OCI-M1 (cell line): ENCODE measurements at regions not wholly inside any gene's neighbourhood (a gene's known extent, or its start where the extent isn't known, plus 50 kb on each side); places are given as distances from the start of the nearest gene placed in this dataset.
"Not testable (repeated sequence)": the region's sequence is repeated elsewhere in the genome, so short reads cannot be mapped to it uniquely, and the experiment has no call there.

Source experiments
- DNase-seq: peaks from one replicate; lab custom pipeline; 2025; lab: John Stamatoyannopoulos, UW

GRCh38 chr6:154602296-154602695 lies 91.8 kb upstream of the CNKSR3 start:
- no peak for DNase-seq

- no peak for DNase-seq
Observed at GRCh38 chr6:154602708-154603107, 92.2 kb upstream of the CNKSR3 start.

DNA sequence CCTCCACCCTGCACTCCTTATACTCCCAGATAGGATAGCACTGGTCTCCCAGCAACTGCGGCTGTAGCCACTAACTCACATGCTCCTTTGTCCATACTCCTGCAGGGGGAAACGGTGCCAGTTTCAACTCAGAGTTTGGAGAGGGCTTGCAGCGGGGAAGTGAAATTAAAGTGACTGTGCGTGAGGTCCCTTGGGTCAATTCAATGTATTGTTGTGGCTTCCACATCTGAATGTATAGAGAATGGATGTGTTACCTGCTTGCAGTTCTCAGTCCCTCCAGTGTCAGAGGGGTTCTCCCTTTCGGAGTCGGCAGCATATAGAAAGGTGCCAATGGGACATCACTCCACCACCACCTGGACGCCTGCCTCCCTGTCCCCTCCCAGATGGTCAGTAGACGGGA lies 93.6 kb upstream of the CNKSR3 start:
- DNase-seq: no peak

GRCh38 chr6:154605178-154605881 lies 94.8 kb upstream of the CNKSR3 start:
- DNase-seq: no peak

DNA sequence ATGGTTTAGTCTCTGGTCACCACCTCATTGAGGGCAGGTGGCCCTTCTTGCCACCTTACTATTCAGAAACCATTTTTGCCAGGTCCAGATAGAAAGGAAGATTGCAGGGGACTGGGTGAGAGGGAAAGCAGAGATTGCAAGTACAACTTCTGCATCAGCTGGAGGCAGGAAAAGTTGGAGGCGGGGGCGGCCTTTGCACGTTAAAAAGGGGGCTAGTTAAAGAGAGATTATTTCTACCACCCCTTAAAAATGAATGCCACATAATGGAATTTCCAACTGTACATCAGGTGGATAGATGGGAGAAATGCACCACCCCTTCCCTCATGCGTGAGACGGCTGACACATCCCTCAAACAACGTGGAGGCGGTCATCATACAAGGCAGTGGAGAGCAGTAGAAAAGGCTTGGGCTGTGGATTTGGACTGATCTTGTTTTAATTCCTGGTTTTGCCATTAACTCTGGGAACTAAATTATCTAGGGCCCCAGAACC lies 95.4 kb upstream of the CNKSR3 start:
- DNase-seq: no peak

DNA sequence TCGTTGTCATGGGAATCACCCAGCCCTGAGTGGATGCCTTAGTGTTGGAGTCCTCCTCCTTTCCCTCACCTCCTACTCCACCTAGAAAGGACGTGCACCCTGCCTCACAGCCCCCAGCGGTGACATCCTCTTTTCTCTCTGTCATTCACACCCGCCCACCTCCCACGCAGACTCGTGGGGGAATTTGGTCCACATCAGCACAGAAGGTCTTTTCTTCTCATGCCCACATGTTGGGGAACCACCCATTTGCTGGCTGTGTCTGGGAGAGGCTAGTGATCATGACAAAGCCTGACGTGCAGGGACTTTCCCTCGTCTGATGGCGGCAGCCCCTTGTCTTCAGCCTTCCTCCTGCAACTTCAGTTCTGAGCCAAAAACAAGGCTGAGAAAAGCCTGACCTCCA lies 96.0 kb upstream of the CNKSR3 start:
- peak; percentile 41 for DNase-seq

- no peak for DNase-seq
Observed at GRCh38 chr6:154606860-154607259, 96.4 kb upstream of the CNKSR3 start.

GRCh38 chr6:154611241-154611640 lies 100.8 kb upstream of the CNKSR3 start:
- no peak for DNase-seq

GRCh38 chr6:154611847-154612246 lies 101.4 kb upstream of the CNKSR3 start:
- DNase-seq: no peak

GRCh38 chr6:154613137-154613676 lies 102.7 kb upstream of the CNKSR3 start:
- DNase-seq: peak; percentile 62

GRCh38 chr6:154614101-154614500 lies 103.6 kb upstream of the CNKSR3 start:
- no peak for DNase-seq

- no peak for DNase-seq
Observed at GRCh38 chr6:154614641-154615040, 104.2 kb upstream of the CNKSR3 start.

DNA sequence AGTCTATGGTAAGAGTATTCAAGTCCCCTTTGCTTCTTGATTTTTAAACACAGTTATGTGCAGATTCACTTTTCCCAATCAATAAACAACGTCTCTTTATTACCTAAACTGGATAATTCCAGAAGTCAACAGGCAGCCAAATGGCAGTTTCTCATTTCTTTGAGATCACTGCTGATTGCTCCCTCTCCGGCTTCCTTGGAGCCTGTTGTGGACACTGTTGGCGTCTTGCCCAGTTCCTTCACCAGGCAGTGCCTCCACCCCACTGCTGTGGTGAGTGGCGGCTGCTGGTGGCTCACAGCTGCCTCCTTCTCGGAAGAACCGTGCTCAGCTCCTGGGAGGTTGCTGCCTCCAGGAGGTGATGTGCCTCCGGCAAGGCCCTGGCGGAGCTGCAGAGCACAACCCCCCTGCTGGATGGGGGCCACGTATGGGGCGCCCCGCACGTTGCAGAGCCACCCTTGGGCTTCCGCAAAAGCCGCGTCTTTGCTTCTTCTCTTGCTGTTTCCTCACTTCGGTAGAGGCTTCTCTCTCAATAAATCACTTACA lies 105.1 kb upstream of the CNKSR3 start:
- DNase-seq: peak; percentile 96

- DNase-seq: no peak
Observed at GRCh38 chr6:154617175-154617574, 106.7 kb upstream of the CNKSR3 start.

GRCh38 chr6:154619146-154619545 lies 108.7 kb upstream of the CNKSR3 start:
- no peak for DNase-seq

DNA sequence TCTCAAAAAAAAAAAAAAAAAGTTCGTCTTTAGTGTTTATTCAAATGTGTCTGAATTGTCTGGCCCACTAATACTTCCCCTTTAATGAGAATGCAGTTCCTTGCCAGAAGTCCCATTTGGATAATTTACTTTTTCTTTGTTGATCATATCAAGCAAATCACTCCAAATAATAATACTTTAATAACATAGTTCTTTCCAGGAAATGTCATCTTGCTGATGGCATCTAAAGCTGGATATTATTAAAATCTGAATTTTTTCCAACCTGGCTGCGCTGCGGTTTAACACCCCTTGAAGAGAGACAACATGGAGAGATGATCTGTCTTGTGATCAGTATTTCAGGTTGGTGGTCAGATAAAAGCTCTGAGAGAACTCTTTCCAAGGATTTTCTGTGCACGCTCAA lies 111.2 kb upstream of the CNKSR3 start:
- DNase-seq: no peak

DNA sequence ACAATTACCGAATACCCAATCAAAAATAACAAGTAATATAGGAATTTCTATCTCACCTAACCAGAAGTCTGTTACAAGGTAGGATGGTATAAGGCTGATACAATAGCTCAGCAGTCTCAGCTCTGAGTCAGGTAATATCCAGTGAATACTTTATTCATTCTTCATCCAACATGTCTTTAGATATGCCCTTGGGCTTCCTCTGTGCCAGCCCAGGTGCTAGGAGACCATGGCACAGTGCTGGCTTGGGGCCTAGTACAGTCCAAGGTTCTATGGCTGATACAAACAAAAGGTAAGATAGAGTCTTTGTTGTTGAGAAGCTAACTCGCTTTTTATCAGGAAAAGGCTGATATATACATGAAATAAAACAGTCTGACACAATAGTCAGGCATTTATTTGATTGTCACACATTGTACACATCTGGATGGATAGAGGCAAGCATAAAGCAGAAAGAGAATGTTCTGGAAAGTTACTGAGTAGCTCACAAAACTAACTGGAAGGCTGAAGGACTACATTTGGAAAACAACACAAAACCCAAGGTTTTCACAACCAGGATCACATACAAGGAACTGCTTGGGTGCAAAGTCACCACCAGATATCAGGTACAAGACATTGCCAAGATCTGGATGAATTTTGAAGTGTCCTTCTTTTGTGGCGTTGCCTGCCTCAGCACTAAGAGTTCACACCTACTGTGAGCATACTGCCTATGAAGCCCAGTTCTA lies 110.4 kb upstream of the SCAF8 start:
- no peak for DNase-seq

DNA sequence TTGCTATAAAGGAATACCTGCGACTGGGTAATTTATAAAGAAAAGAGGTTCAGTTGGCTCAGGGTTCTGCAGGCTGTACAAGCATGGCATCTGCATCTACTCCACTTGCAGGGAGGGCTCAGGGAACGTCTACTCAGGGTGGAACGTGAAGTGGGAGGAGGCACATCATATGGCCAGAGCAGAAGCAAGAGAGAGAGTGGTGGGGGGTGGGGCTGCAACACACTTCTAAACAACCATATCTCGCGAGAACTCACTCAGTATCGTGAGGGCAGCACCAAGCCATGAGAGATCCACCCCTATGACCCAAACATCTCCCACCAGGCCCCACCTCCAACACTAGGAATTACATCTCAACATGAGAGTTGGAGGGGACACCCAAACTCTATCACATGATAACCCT lies 109.8 kb upstream of the SCAF8 start:
- no peak for DNase-seq

- DNase-seq: no peak
Observed at GRCh38 chr6:154624038-154624599, 109.1 kb upstream of the SCAF8 start.

- not testable (repeated sequence) for DNase-seq
Observed at GRCh38 chr6:154624727-154625126, 108.5 kb upstream of the SCAF8 start.

- DNase-seq: no peak
Observed at GRCh38 chr6:154625721-154626120, 107.5 kb upstream of the SCAF8 start.

DNA sequence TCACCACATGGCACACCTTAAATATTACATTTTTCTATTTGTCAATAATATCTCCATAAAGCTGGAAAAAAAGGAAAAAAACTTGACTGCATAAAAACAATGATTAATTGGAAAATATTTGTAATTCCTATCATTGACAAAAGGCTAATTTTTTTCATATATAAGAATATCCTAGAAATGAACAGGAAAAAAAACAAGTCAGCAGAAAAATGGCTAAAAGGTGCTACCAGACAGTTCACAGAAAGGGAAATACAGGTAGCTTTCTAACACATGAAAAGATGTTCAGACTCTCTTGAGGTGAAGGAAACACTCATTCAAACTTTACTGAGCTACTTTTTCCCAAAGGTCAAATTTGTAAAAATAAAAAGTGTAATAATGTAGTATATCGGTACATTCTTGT lies 104.1 kb upstream of the SCAF8 start:
- no peak for DNase-seq

GRCh38 chr6:154632119-154632518 lies 101.1 kb upstream of the SCAF8 start:
- DNase-seq: no peak
